Left lung (tissue), 4 donors: ENCODE measurements at regions not wholly inside any gene's neighbourhood (a gene's known extent, or its start where the extent isn't known, plus 50 kb on each side); places are given as distances from the start of the nearest gene placed in this dataset.

ENCODE experiments used
- ATAC-seq: fragments of 200-7000 bp; cut with Tn5 transposase; one replicate; pipeline ENCODE4 v1.9.1; 2020; ENCODE audit warnings: moderate library complexity
- DNase-seq, 4 donors: peaks; one replicate each; pipeline ENCODE4 v3.0.0-alpha.2; 2013 to 2020
- H3K27ac ChIP-seq, 2 donors: fragments of 200-600 bp; sonication (generic) in 1 of 2; one replicate each; pipeline versions ENCODE4 v1.5.0 to v1.8.0; 2020 to 2021
- H3K27me3 ChIP-seq, 2 donors: fragments of 200-600 bp; sonication (generic) in 1 of 2; one replicate each; pipeline versions ENCODE4 v1.5.0 to v1.8.0; 2020 to 2021
- H3K36me3 ChIP-seq, 2 donors: fragments of 200-600 bp; sonication (generic) in 1 of 2; one replicate each; pipeline versions ENCODE4 v1.5.0 to v1.8.0; 2020 to 2021
- H3K4me1 ChIP-seq, 2 donors: fragments of 200-600 bp; one replicate each; pipeline ENCODE4 v1.8.0; 2021
- H3K4me3 ChIP-seq, 2 donors: fragments of 200-600 bp; sonication (generic) in 1 of 2; one replicate each; pipeline versions ENCODE4 v1.5.0 to v1.8.0; 2020 to 2021; ENCODE audit warnings: mild to moderate bottlenecking in 1 of 2
- H3K9me3 ChIP-seq, 2 donors: fragments of 200-600 bp; sonication (generic) in 1 of 2; one replicate each; pipeline versions ENCODE4 v1.5.0 to v1.8.0; 2020 to 2021
- CTCF ChIP-seq, 2 donors: fragments of 200-600 bp; sonication (generic) in 1 of 2; IDR thresholded peaks; one replicate each; pipeline versions ENCODE4 v1.5.0 to v1.8.0; 2021; ENCODE audit warnings: antibody characterized with exemption in 2 of 2
- intact Hi-C, 2 donors: fragments of 100-400 bp; cut with DNase I; formaldehyde crosslinking; loops; one replicate each; pipeline versions ENCODE4 v1.11.2 to v1.14.2; 2022
- donor health status: DM: no; HTN: yes; CAD: no.
- donor health status: DM: no; HTN: no; CAD: no.

GRCh38 chr12:25690996-25691864 lies 138.1 kb upstream of the LMNTD1 start:
- intact Hi-C loops, result no loop called here
- Histone ChIP-seq H3K27ac (no peak overlapping the region), H3K4me3 (no peak overlapping the region), H3K27me3 (no peaks in the 10 kb centered on the region), H3K4me1 (no peaks in the 10 kb centered on the region), H3K9me3 (peaks cover 0 to 2% of the 10 kb centered on the region in 2 donors), H3K36me3 (no peaks in the 10 kb centered on the region)
- TF ChIP-seq CTCF (IDR thresholded peaks at IDR 0.05), result no peak
- ATAC-seq (no peak), DNase-seq (no peak)

- DNase-seq, result no peak
- H3K4me3 ChIP-seq, result no peak overlapping the region
- no peaks in the 10 kb centered on the region for H3K27me3 ChIP-seq
- H3K27ac ChIP-seq, result no peak overlapping the region
- no peaks in the 10 kb centered on the region for H3K9me3 ChIP-seq
- ATAC-seq, result no peak
- no peak for TF ChIP-seq CTCF (IDR thresholded peaks at IDR 0.05)
- no peaks in the 10 kb centered on the region for H3K36me3 ChIP-seq
- intact Hi-C loops, result no loop called here
- no peaks in the 10 kb centered on the region for H3K4me1 ChIP-seq
These were observed 138.7 kb upstream of the LMNTD1 start for GRCh38 chr12:25691865-25692114.

- DNase-seq (no peak), ATAC-seq (no peak)
- Histone ChIP-seq H3K4me1 (no peaks in the 10 kb centered on the region), H3K36me3 (no peaks in the 10 kb centered on the region), H3K4me3 (no peak overlapping the region), H3K27me3 (no peaks in the 10 kb centered on the region), H3K27ac (no peak overlapping the region), H3K9me3 (no peaks in the 10 kb centered on the region)
- no peak for TF ChIP-seq CTCF (IDR thresholded peaks at IDR 0.05)
- intact Hi-C loops, result no loop called here
These were observed 139.3 kb upstream of the LMNTD1 start for GRCh38 chr12:25692115-25693035.

- H3K9me3 ChIP-seq, result no peaks in the 10 kb centered on the region
- ATAC-seq, result peak; percentile 46
- no peak for TF ChIP-seq CTCF (IDR thresholded peaks at IDR 0.05)
- no peaks in the 10 kb centered on the region for H3K36me3 ChIP-seq
- no peak for DNase-seq
- H3K27me3 ChIP-seq, result no peaks in the 10 kb centered on the region
- H3K4me3 ChIP-seq, result no peak overlapping the region
- intact Hi-C loops, result no loop called here
- H3K27ac ChIP-seq, result no peak overlapping the region
- H3K4me1 ChIP-seq, result no peaks in the 10 kb centered on the region
These were observed 141.0 kb upstream of the LMNTD1 start for GRCh38 chr12:25694072-25694471.

GRCh38 chr12:25695574-25695973 lies 142.5 kb upstream of the LMNTD1 start:
- peak in 2 of 4 donors; percentile 17 to 28 for DNase-seq
- no peak for TF ChIP-seq CTCF (IDR thresholded peaks at IDR 0.05)
- intact Hi-C loops, result no loop called here
- no peak overlapping the region for H3K4me3 ChIP-seq
- H3K9me3 ChIP-seq, result no peaks in the 10 kb centered on the region
- H3K27me3 ChIP-seq, result no peaks in the 10 kb centered on the region
- no peak for ATAC-seq
- no peak overlapping the region for H3K27ac ChIP-seq
- H3K4me1 ChIP-seq, result no peaks in the 10 kb centered on the region
- H3K36me3 ChIP-seq, result no peaks in the 10 kb centered on the region
